Loucy (cell line): ENCODE measurements at regions not wholly inside any gene's neighbourhood (a gene's known extent, or its start where the extent isn't known, plus 50 kb on each side); places are given as distances from the start of the nearest gene placed in this dataset.

Experiments used
- CTCF ChIP-seq: fragments of 200-600 bp; sonication (generic); conservative IDR thresholded peaks from 2 replicates; pipeline ENCODE4 v1.5.1; 2014; ENCODE audit warnings: mild to moderate bottlenecking, antibody characterized with exemption, low read length
- EZH2phosphoT487 ChIP-seq: fragments of 200-600 bp; IDR thresholded peaks from 2 replicates; pipeline ENCODE4 v1.6.1; 2018; ENCODE audit warnings: antibody characterized with exemption, mild to moderate bottlenecking, moderate library complexity, borderline replicate concordance

- TF ChIP-seq CTCF = no peak
- TF ChIP-seq EZH2phosphoT487 = no peak
These were observed 451.5 kb downstream of the NPIPA7 start for GRCh38 chr16:16830401-16830800.
